ENCODE measurements at regions not wholly inside any gene's neighbourhood (a gene's known extent, or its start where the extent isn't known, plus 50 kb on each side); places are given as distances from the start of the nearest gene placed in this dataset.

- no peak for TF ChIP-seq EZH2 (IDR thresholded peaks at IDR 0.05; ENCODE audit: low read length, missing control alignments)
- TF ChIP-seq CTCF (conservative IDR thresholded peaks at IDR 0.05 in 1 of 2, IDR thresholded peaks at IDR 0.05 in 1 of 2; ENCODE audit: low read depth in 1 of 2, low read length in 2 of 2) = no peak
Measured at GRCh38 chr20:10137533-10137932, 81.1 kb upstream of the SNAP25 start.
